Hepatocyte (in vitro differentiated cells): ENCODE measurements at regions not wholly inside any gene's neighbourhood (a gene's known extent, or its start where the extent isn't known, plus 50 kb on each side); places are given as distances from the start of the nearest gene placed in this dataset.

Experiments
- DNase-seq: peaks from one replicate; pipeline ENCODE4 v3.0.0-alpha.2; 2016; ENCODE audit warnings: low spot score
- H2AFZ ChIP-seq: fragments of 200-600 bp; sonication (generic); 2 replicates; pipeline ENCODE4 v1.6.0; 2016; ENCODE audit warnings: antibody characterized with exemption, mild to moderate bottlenecking
- H3K27ac ChIP-seq: fragments of 200-600 bp; sonication (generic); 2 replicates; pipeline ENCODE4 v1.5.1; 2016; ENCODE audit warnings: mild to moderate bottlenecking
- H3K27me3 ChIP-seq: fragments of 200-600 bp; sonication (generic); 2 replicates; pipeline ENCODE4 v1.6.1; 2016
- H3K36me3 ChIP-seq: fragments of 200-600 bp; sonication (generic); replicated peaks from 2 replicates; pipeline ENCODE4 v1.5.1; 2016; ENCODE audit warnings: low read depth; ENCODE audit not compliant: insufficient read depth
- H3K4me1 ChIP-seq: fragments of 200-600 bp; sonication (generic); 2 replicates; pipeline ENCODE4 v1.5.1; 2016; ENCODE audit warnings: mild to moderate bottlenecking, moderate library complexity; ENCODE audit not compliant: insufficient read depth
- H3K4me2 ChIP-seq: fragments of 200-600 bp; sonication (generic); 2 replicates; pipeline ENCODE4 v1.6.0; 2016
- H3K4me3 ChIP-seq: fragments of 200-600 bp; sonication (generic); 2 replicates; pipeline ENCODE4 v1.5.1; 2016; ENCODE audit warnings: mild to moderate bottlenecking
- H3K79me2 ChIP-seq: fragments of 200-600 bp; sonication (generic); 2 replicates; pipeline ENCODE4 v1.6.0; 2017; ENCODE audit warnings: mild to moderate bottlenecking
- H3K9me2 ChIP-seq: fragments of 200-600 bp; sonication (generic); replicated peaks from 2 replicates; pipeline ENCODE4 v1.6.0; 2017; ENCODE audit warnings: mild to moderate bottlenecking; ENCODE audit not compliant: insufficient read depth
- H3K9me3 ChIP-seq: fragments of 200-600 bp; sonication (generic); 2 replicates; pipeline ENCODE4 v1.5.1; 2016; ENCODE audit warnings: low read depth, mild to moderate bottlenecking
- H4K20me1 ChIP-seq: fragments of 200-600 bp; sonication (generic); 2 replicates; pipeline ENCODE4 v1.6.0; 2016; ENCODE audit warnings: mild to moderate bottlenecking; ENCODE audit not compliant: insufficient read depth, poor library complexity, severe bottlenecking
- EZH2 ChIP-seq: fragments of 200-600 bp; sonication (generic); IDR thresholded peaks from 2 replicates; pipeline ENCODE4 v1.6.1; 2016; ENCODE audit warnings: antibody characterized with exemption, mild to moderate bottlenecking, borderline replicate concordance
- EZH2phosphoT487 ChIP-seq: fragments of 200-600 bp; sonication (generic); IDR thresholded peaks from one replicate; pipeline ENCODE4 v1.6.1; 2018; ENCODE audit warnings: antibody characterized with exemption, mild to moderate bottlenecking, low read depth, moderate library complexity; ENCODE audit not compliant: unreplicated experiment, severe bottlenecking
- WGBS: methylation state at CpG from one replicate; pipeline ENCODE4 v1.1.6; 2016; ENCODE audit warnings: low lambda C conversion rate; ENCODE audit errors: missing lambda C conversion rate; 5-methylcytosine and 5-hydroxymethylcytosine counted together
- TF ChIP-seq, protein P1 (sequence below): fragments of 200-600 bp; sonication (generic); IDR thresholded peaks from 2 replicates; pipeline ENCODE4 v1.5.1; 2016; ENCODE audit warnings: antibody characterized with exemption, mild to moderate bottlenecking; ENCODE audit not compliant: poor library complexity

DNA sequence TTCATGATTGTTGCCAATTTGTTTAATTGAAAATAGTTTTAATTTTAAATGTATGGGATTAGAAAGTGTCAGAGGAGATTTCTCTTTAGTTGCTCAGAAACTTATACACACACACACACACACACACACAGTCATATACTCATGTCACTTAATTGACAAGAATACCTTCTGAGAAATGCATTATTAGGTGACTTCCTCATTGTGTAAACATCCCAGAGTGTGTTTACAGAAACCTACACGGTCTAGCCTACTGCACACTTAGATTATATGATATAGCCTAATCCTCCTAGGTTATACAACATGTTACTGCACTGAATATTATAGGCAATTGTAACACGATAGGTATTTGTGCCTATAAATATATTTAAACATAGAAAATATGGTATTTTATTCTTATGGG, 1327.4 kb downstream of the FSTL5 start:
- Histone ChIP-seq H2AFZ (no peak overlapping the region), H3K27ac (no peak overlapping the region), H3K4me2 (no peak overlapping the region), H3K4me1 (no peaks in the 10 kb centered on the region), H3K27me3 (no peaks in the 10 kb centered on the region), H3K4me3 (no peak overlapping the region), H3K79me2 (no peaks in the 10 kb centered on the region), H4K20me1 (no peaks in the 10 kb centered on the region), H3K36me3 (no peaks in the 10 kb centered on the region), H3K9me3 (no peaks in the 10 kb centered on the region), H3K9me2 (no peaks in the 10 kb centered on the region)
- 38% methylated on average over 2 of the region's 2 CpGs for WGBS
- DNase-seq: no peak
- TF ChIP-seq EZH2 (no peak), EZH2phosphoT487 (no peak)
- TF ChIP-seq, protein P1, sequence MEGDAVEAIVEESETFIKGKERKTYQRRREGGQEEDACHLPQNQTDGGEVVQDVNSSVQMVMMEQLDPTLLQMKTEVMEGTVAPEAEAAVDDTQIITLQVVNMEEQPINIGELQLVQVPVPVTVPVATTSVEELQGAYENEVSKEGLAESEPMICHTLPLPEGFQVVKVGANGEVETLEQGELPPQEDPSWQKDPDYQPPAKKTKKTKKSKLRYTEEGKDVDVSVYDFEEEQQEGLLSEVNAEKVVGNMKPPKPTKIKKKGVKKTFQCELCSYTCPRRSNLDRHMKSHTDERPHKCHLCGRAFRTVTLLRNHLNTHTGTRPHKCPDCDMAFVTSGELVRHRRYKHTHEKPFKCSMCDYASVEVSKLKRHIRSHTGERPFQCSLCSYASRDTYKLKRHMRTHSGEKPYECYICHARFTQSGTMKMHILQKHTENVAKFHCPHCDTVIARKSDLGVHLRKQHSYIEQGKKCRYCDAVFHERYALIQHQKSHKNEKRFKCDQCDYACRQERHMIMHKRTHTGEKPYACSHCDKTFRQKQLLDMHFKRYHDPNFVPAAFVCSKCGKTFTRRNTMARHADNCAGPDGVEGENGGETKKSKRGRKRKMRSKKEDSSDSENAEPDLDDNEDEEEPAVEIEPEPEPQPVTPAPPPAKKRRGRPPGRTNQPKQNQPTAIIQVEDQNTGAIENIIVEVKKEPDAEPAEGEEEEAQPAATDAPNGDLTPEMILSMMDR: no peak

DNA sequence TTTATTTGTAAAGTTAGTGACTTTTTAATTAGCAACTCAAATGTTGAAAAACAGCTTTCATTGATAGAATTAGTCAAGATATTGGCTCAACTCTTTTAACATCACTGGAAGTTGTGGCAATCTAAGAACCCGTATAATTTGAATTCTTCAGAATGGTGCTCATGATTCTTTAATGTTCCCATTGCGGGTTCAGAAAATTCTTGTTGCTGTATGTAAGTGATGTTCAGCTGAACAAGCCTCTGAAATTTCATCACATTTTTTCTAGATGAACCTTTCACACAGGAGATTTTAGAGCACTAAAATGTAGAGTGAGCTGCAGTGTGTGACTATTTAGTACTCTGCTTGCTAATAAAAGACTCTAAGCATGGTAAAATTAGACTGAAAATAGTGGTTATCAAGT, 1317.7 kb downstream of the FSTL5 start:
- no peaks in the 10 kb centered on the region for H3K27me3 ChIP-seq
- no peak overlapping the region for H2AFZ ChIP-seq
- no peak overlapping the region for H3K27ac ChIP-seq
- TF ChIP-seq EZH2phosphoT487 (no peak), EZH2 (no peak)
- TF ChIP-seq, protein P1: no peak
- H3K4me3 ChIP-seq: no peak overlapping the region
- WGBS: 89% methylated on average over 2 of the region's 2 CpGs
- H3K9me3 ChIP-seq: no peaks in the 10 kb centered on the region
- H3K4me1 ChIP-seq: peaks cover 5% of the 10 kb centered on the region
- no peaks in the 10 kb centered on the region for H3K36me3 ChIP-seq
- no peaks in the 10 kb centered on the region for H4K20me1 ChIP-seq
- H3K4me2 ChIP-seq: no peak overlapping the region
- no peaks in the 10 kb centered on the region for H3K79me2 ChIP-seq
- DNase-seq: no peak
- H3K9me2 ChIP-seq: no peaks in the 10 kb centered on the region

DNA sequence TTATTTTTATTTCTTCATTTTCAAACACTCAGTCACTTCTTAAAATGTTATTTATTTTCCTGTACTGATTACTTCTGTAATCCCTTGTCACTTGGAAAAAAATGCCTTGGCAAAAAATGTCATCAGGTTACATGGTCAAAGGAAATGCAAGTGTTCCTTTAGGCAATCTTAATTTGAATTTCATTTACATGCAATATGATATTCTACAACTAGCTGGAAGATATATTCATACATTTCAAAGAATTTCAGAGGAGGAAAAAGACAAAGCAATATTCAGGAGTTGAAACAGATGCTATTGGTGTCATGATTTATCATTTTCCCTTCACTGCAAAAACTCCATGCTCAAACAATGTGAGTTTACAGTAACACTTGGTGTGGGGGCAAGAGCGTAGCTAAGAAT, 1316.6 kb downstream of the FSTL5 start:
- no peak overlapping the region for H3K4me2 ChIP-seq
- no peak for DNase-seq
- H3K36me3 ChIP-seq: no peaks in the 10 kb centered on the region
- 91% methylated on average over 1 of the region's 1 CpG for WGBS
- peaks cover 5% of the 10 kb centered on the region for H3K4me1 ChIP-seq
- no peak overlapping the region for H2AFZ ChIP-seq
- no peaks in the 10 kb centered on the region for H3K9me3 ChIP-seq
- H3K4me3 ChIP-seq: no peak overlapping the region
- H3K27ac ChIP-seq: no peak overlapping the region
- no peaks in the 10 kb centered on the region for H4K20me1 ChIP-seq
- no peaks in the 10 kb centered on the region for H3K27me3 ChIP-seq
- TF ChIP-seq, protein P1: no peak
- TF ChIP-seq EZH2phosphoT487: no peak
- no peak for TF ChIP-seq EZH2
- H3K9me2 ChIP-seq: no peaks in the 10 kb centered on the region
- H3K79me2 ChIP-seq: no peaks in the 10 kb centered on the region

DNA sequence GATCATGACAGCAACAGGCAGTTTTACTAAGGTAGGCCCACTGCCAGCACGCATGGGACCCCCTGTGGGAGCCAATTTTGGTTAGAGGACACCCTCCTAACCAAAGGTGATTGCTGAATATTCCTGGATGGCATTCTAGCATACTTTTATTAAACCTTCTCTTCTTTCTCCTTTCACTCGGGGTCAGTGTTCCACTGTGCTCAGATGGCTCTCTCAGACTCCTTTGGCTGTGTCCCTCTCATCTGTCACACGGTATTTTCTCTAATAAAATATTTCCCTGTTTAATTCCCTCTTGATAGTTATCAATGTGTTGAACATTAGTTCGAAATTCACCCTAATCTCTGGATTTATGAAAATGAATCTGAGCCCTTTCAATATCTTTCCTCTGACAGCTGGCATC, 1315.3 kb downstream of the FSTL5 start:
- Histone ChIP-seq H2AFZ (peak overlapping the region; percentile 42), H3K36me3 (no peaks in the 10 kb centered on the region), H3K27ac (no peak overlapping the region), H3K4me3 (no peak overlapping the region), H3K9me3 (no peaks in the 10 kb centered on the region), H3K79me2 (no peaks in the 10 kb centered on the region), H3K4me1 (peaks cover 5% of the 10 kb centered on the region), H4K20me1 (no peaks in the 10 kb centered on the region), H3K9me2 (no peaks in the 10 kb centered on the region), H3K4me2 (peak overlapping the region; percentile 68), H3K27me3 (no peaks in the 10 kb centered on the region)
- TF ChIP-seq, protein P1: no peak
- TF ChIP-seq EZH2 (no peak), EZH2phosphoT487 (no peak)
- DNase-seq: no peak
- 73% methylated on average over 4 of the region's 4 CpGs for WGBS
